ENCODE measurements at regions not wholly inside any gene's neighbourhood (a gene's known extent, or its start where the extent isn't known, plus 50 kb on each side); places are given as distances from the start of the nearest gene placed in this dataset.
"Not testable (repeated sequence)": the region's sequence is repeated elsewhere in the genome, so short reads cannot be mapped to it uniquely, and the experiment has no call there.

GRCh38 chr12:131471271-131471905 lies 239.5 kb upstream of the SFSWAP start:
- H3K27me3 ChIP-seq, result no peaks in the 10 kb centered on the region
- no peak for ATAC-seq
- peaks cover 0 to 3% (median 0%) of the 10 kb centered on the region in 3 donors for H3K9me3 ChIP-seq
- no peak overlapping the region for H3K27ac ChIP-seq
- H3K36me3 ChIP-seq (replicated peaks in 1 of 2; ENCODE audit: insufficient read depth in 1 of 2, low read depth in 2 of 2), result no peaks in the 10 kb centered on the region
- H3K4me1 ChIP-seq, result no peaks in the 10 kb centered on the region
- intact Hi-C loops (cut with DNase I), result no loop called here
- DNase-seq, result no peak
- no peak for TF ChIP-seq POLR2A (IDR thresholded peaks at IDR 0.05)
- TF ChIP-seq CTCF (IDR thresholded peaks at IDR 0.05), result no peak
- H3K4me3 ChIP-seq, result no peak overlapping the region
- 39 to 41% methylated on average over 15 to 20 of the region's 20 CpGs for WGBS, 2 donors

DNA sequence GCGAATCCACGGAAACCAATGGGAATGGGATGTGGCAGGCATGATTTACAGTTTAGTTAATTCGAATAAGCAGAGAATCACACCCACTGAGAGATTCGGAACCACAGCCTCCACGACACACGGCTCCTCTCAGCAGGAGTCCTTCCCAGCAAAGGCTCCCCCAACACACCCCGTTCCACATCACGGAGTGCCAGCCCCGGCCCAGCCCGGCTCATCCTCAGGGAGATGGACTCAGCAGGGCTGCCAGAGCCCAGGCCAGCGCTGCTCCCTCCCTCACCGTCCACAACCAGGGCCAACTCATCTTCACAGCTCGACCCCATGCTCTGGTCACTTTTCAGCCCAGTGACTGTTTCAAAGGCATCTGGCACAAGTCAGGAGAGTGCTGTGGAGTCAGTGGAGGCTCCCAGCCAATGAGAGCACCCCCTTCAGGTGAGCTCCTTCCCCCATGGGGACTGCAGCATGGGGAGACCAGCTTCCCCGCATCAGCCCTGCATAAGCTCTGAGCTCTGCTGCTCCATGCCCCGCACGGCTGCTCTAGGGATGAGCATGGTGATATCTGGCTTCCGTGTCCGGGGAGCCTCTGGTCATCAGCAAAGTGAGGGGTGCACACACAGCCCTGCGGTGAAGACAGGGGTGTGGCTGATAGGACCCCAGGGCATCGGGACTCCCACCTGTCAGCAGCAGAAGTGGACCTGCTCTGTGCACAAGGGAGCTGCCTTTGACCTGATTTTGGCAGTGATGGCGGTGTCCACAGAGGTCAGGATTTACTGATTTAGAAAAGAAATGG lies 238.8 kb upstream of the SFSWAP start:
- Histone ChIP-seq H3K27ac (no peak overlapping the region), H3K4me3 (no peak overlapping the region), H3K9me3 (no peaks in the 10 kb centered on the region), H3K36me3 (replicated peaks in 1 of 2; ENCODE audit: insufficient read depth in 1 of 2, low read depth in 2 of 2) (no peaks in the 10 kb centered on the region), H3K27me3 (no peaks in the 10 kb centered on the region), H3K4me1 (no peaks in the 10 kb centered on the region)
- intact Hi-C loops (cut with DNase I), result no loop called here
- 63 to 68% methylated on average over 12 to 21 of the region's 21 CpGs for WGBS, 2 donors
- no peak for TF ChIP-seq POLR2A (IDR thresholded peaks at IDR 0.05)
- DNase-seq, result no peak
- ATAC-seq, result no peak

DNA sequence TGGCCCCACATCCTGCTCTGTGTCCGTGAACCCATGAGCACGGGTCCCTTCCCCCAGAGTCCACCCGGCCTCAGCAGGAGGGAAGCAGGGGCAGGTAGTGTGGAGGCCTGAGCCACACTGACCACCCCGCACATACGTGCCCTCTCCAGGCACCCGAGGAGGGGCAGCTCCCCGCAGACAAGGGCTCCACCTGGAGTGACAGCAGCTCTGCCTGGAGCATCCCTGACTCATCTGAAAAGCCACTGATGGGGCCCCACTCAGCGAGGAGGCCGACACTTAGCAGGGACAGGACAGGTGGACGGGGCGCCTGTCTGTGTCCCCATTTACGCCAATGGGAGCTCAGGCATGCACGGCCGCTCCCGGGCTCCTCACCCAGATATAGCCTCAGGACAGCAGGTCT lies 237.6 kb upstream of the SFSWAP start:
- no peak overlapping the region for H3K4me3 ChIP-seq
- H3K27ac ChIP-seq, result no peak overlapping the region
- no peaks in the 10 kb centered on the region for H3K4me1 ChIP-seq
- no peaks in the 10 kb centered on the region for H3K9me3 ChIP-seq
- H3K36me3 ChIP-seq (replicated peaks in 1 of 2; ENCODE audit: insufficient read depth in 1 of 2, low read depth in 2 of 2), result no peaks in the 10 kb centered on the region
- ATAC-seq (no peak), DNase-seq (no peak)
- intact Hi-C loops (cut with DNase I), result no loop called here
- TF ChIP-seq POLR2A (IDR thresholded peaks at IDR 0.05) (no peak), CTCF (IDR thresholded peaks at IDR 0.05) (no peak)
- H3K27me3 ChIP-seq, result no peaks in the 10 kb centered on the region
- 44 to 66% methylated on average over 8 to 15 of the region's 15 CpGs for WGBS, 2 donors

DNA sequence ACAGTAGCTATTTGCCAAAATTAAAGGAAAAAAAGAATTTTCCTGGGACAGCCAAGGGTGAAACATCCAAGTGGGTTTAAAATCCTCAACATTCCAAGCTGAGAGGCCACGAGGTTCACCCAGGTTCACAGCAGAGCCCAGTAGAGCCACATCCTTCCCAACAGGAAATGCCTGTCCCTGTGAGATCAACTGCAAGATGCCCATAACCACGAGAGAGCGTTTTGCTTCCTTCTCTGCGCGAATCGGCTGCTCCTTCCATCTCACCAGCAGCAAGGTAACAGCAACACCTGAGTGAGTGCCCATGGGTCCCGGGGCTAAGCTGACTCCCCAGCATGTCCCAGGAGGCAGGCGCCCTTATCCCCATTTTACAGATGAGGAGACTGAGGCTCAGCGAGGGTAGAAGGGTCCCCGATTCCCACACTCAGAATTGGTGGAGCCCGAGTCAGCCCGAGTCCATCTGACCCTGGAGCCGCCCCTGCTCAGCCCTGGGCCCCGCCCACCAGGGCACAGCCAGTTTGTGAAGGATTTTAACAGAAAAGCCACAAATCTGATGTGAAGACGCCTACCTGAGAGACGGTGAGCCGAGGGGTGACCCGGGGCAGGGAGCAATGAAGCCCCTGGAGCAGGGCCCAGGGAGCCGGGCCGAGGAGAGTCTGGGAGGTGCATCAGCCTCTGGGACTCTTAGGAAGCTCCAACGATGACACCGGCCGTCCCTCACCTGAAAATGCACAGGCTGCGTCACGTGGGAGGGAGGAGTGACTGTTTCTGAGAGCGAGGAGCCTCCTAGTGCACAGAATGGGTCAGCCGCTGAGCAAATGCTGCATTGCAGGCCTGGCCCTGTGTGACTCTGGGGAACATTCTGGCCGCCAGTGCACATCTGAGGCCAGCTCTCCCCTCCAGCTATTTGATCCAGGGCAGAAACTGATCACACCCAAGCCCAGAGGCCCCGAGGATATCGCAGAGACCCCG lies 236.9 kb upstream of the SFSWAP start:
- no peaks in the 10 kb centered on the region for H3K9me3 ChIP-seq
- WGBS, 2 donors, result 56 to 76% methylated on average over 15 to 31 of the region's 31 CpGs
- no peaks in the 10 kb centered on the region for H3K27me3 ChIP-seq
- no peaks in the 10 kb centered on the region for H3K36me3 ChIP-seq (replicated peaks in 1 of 2; ENCODE audit: insufficient read depth in 1 of 2, low read depth in 2 of 2)
- ATAC-seq, result no peak
- no peak overlapping the region for H3K4me3 ChIP-seq
- H3K27ac ChIP-seq, result no peak overlapping the region
- no peak for DNase-seq
- no peaks in the 10 kb centered on the region for H3K4me1 ChIP-seq
- TF ChIP-seq CTCF (IDR thresholded peaks at IDR 0.05), result no peak
- intact Hi-C loops (cut with DNase I), result no loop called here

GRCh38 chr12:131475012-131475411 lies 235.9 kb upstream of the SFSWAP start:
- intact Hi-C loops (cut with DNase I); ATAC-seq; H3K27ac ChIP-seq; H3K4me3 ChIP-seq; H3K27me3 ChIP-seq; DNase-seq; H3K4me1 ChIP-seq; H3K9me3 ChIP-seq; H3K36me3 ChIP-seq (replicated peaks in 1 of 2; ENCODE audit: insufficient read depth in 1 of 2, low read depth in 2 of 2): not testable (repeated sequence)
- WGBS, 2 donors, result 60% methylated on average over 1 of the region's 19 CpGs; no CpG with 5 or more reads in 1 of the 2 donors
